ENCODE measurements at regions not wholly inside any gene's neighbourhood (a gene's known extent, or its start where the extent isn't known, plus 50 kb on each side); places are given as distances from the start of the nearest gene placed in this dataset.
A peak's percentile ranks its signal among the peaks of the same experiment; 100 is the strongest.
"Not testable (repeated sequence)": the region's sequence is repeated elsewhere in the genome, so short reads cannot be mapped to it uniquely, and the experiment has no call there.

DNA sequence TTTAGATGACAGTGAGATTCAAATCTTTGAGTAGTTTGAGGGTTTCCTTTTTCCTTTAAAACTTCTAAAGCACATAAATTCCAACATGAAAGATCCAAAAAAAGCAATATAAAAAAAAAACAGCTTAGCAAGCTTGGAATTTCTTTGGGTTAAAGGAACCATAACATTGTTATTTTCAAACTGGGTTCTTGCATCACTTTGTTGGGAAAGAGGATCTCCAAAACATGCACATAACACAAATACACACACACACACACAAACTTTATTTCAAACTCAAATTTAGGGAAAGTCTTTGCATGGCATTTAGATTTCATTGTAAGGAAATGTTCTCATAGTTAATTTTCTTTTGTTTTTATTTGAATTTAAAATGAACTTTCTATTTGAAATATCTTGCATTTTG, 79.2 kb upstream of the COL8A1 start:
- Histone ChIP-seq H3K9me2 (ENCODE audit: insufficient read depth, low read length) (no peaks in the 10 kb centered on the region), H3K4me2 (ENCODE audit: low read length) (no peak overlapping the region), H3K36me3 (ENCODE audit: insufficient read depth, low read length) (no peaks in the 10 kb centered on the region), H4K20me1 (ENCODE audit: insufficient read depth, low read length) (no peaks in the 10 kb centered on the region), H3K27ac (ENCODE audit: low read depth, low read length, poor library complexity, severe bottlenecking) (no peak overlapping the region), H3K79me2 (ENCODE audit: insufficient read depth, low read depth, low read length) (no peaks in the 10 kb centered on the region), H3K9me3 (ENCODE audit: low read length) (no peaks in the 10 kb centered on the region), H3K4me3 (ENCODE audit: low read depth, low read length, poor library complexity, severe bottlenecking) (no peak overlapping the region), H2AFZ (ENCODE audit: low read length) (no peak overlapping the region), H3K4me1 (ENCODE audit: insufficient read depth, low read length, poor library complexity, severe bottlenecking) (no peaks in the 10 kb centered on the region)
- TF ChIP-seq, protein P1, sequence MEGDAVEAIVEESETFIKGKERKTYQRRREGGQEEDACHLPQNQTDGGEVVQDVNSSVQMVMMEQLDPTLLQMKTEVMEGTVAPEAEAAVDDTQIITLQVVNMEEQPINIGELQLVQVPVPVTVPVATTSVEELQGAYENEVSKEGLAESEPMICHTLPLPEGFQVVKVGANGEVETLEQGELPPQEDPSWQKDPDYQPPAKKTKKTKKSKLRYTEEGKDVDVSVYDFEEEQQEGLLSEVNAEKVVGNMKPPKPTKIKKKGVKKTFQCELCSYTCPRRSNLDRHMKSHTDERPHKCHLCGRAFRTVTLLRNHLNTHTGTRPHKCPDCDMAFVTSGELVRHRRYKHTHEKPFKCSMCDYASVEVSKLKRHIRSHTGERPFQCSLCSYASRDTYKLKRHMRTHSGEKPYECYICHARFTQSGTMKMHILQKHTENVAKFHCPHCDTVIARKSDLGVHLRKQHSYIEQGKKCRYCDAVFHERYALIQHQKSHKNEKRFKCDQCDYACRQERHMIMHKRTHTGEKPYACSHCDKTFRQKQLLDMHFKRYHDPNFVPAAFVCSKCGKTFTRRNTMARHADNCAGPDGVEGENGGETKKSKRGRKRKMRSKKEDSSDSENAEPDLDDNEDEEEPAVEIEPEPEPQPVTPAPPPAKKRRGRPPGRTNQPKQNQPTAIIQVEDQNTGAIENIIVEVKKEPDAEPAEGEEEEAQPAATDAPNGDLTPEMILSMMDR (conservative IDR thresholded peaks at IDR 0.05; ENCODE audit: low read length) = no peak
- TF ChIP-seq EZH2phosphoT487 (IDR thresholded peaks at IDR 0.05; ENCODE audit: borderline replicate concordance, low read depth, low read length) = no peak
- POLR2A ChIA-PET = no interaction called here
- DNase-seq (ENCODE audit: low spot score) = no peak
- CTCF ChIA-PET (ENCODE audit: unreplicated experiment) = no interaction called here
- intact Hi-C loops (cut with micrococcal nuclease; ENCODE audit: unreplicated experiment) = no loop called here
- no TSS peak for BruUV-seq (replicated peaks)

DNA sequence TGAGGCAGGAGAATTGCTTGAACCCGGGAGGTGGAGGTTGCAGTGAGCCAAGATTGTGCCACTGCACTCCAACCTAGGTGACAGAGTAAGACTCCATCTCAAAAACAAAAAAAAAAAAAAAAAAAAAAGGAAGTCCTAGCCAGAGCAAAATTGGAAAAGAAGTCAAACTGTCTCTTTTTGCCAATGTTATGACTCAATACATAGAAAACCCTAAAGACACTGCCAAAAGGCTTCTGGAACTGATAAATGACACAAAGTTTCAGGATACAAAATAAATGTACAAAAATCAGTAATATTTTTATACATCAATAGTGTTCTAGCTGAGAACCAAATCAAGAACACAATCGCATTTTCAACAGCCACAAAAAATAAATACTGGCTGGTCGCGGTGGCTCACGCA, 82.5 kb upstream of the COL8A1 start:
- H3K4me3 ChIP-seq (ENCODE audit: low read depth, low read length, poor library complexity, severe bottlenecking); CTCF ChIA-PET (ENCODE audit: unreplicated experiment): not testable (repeated sequence)

DNA sequence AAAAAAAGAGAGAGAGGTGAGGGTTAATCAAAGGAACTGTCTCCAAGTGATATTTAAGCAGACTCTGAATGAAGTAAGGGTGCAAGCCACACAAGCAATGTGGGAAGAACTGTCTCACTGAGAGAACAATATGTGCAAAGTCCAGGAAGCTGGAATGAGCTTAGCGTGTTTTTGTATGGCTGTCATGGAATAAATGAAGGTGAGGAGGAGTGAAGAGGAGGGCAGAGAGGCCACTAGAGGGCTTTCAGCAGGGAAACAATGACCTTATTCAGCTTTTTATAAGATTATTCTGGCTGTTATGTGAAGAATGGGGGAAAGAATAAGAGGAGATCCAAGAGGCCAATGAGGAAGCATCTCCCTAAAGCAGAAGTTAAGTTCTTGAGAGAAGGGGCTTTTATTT, 86.9 kb upstream of the COL8A1 start:
- CTCF ChIA-PET (ENCODE audit: unreplicated experiment) = no interaction called here
- Histone ChIP-seq H3K9me2 (ENCODE audit: insufficient read depth, low read length) (no peaks in the 10 kb centered on the region), H3K79me2 (ENCODE audit: insufficient read depth, low read depth, low read length) (no peaks in the 10 kb centered on the region), H3K27ac (ENCODE audit: low read depth, low read length, poor library complexity, severe bottlenecking) (no peak overlapping the region), H3K4me2 (ENCODE audit: low read length) (no peak overlapping the region), H4K20me1 (ENCODE audit: insufficient read depth, low read length) (no peaks in the 10 kb centered on the region), H3K4me1 (ENCODE audit: insufficient read depth, low read length, poor library complexity, severe bottlenecking) (no peaks in the 10 kb centered on the region), H3K36me3 (ENCODE audit: insufficient read depth, low read length) (no peaks in the 10 kb centered on the region), H3K4me3 (ENCODE audit: low read depth, low read length, poor library complexity, severe bottlenecking) (no peak overlapping the region), H3K9me3 (ENCODE audit: low read length) (no peaks in the 10 kb centered on the region), H2AFZ (ENCODE audit: low read length) (no peak overlapping the region)
- TF ChIP-seq, protein P1 (conservative IDR thresholded peaks at IDR 0.05; ENCODE audit: low read length) = 0 out of 2 replicates have a peak, but pooled peaks have one; percentile 28
- TF ChIP-seq EZH2phosphoT487 (IDR thresholded peaks at IDR 0.05; ENCODE audit: borderline replicate concordance, low read depth, low read length) = no peak
- POLR2A ChIA-PET = no interaction called here
- no TSS peak for BruUV-seq (replicated peaks)
- DNase-seq (ENCODE audit: low spot score) = no peak
- intact Hi-C loops (cut with micrococcal nuclease; ENCODE audit: unreplicated experiment) = no loop called here

More for the DNA sequence above, 82.5 kb upstream of the COL8A1 start:
- H3K4me1 ChIP-seq (ENCODE audit: insufficient read depth, low read length, poor library complexity, severe bottlenecking); H3K9me3 ChIP-seq (ENCODE audit: low read length); H3K36me3 ChIP-seq (ENCODE audit: insufficient read depth, low read length); H3K9me2 ChIP-seq (ENCODE audit: insufficient read depth, low read length); DNase-seq (ENCODE audit: low spot score); intact Hi-C loops (cut with micrococcal nuclease; ENCODE audit: unreplicated experiment); H3K27ac ChIP-seq (ENCODE audit: low read depth, low read length, poor library complexity, severe bottlenecking); BruUV-seq (replicated peaks); H3K4me2 ChIP-seq (ENCODE audit: low read length); H2AFZ ChIP-seq (ENCODE audit: low read length); H3K79me2 ChIP-seq (ENCODE audit: insufficient read depth, low read depth, low read length); H4K20me1 ChIP-seq (ENCODE audit: insufficient read depth, low read length): not testable (repeated sequence)
- POLR2A ChIA-PET = interaction anchor here (1.0 kb wide), 1 partner anchor 34 kb away, joined by 3 read pairs; no protein-coding TSS in a partner anchor
